ENCODE measurements at regions not wholly inside any gene's neighbourhood (a gene's known extent, or its start where the extent isn't known, plus 50 kb on each side); places are given as distances from the start of the nearest gene placed in this dataset.

GRCh38 chr2:774436-774835 is 97.2 kb upstream of the TMEM18 start:
- no peak overlapping the region for H4K91ac ChIP-seq (ENCODE audit: insufficient read length, low read depth, low read length)
- no peaks in the 10 kb centered on the region for H3K79me2 ChIP-seq (ENCODE audit: insufficient read depth, low read length)
- H2AFZ ChIP-seq (ENCODE audit: low read length) = no peak overlapping the region
- Mint-ChIP-seq H3K4me3 (peak overlapping the region in 1 of 2 experiments; percentile 52; a peak in 1 of 5 replicates), H3K27me3 (ENCODE audit: low read depth) (peaks cover 3% of the 10 kb centered on the region), H3K4me1 (peaks cover 35 to 49% of the 10 kb centered on the region in 2 experiments), H3K36me3 (ENCODE audit: insufficient read depth in 1 of 3, low read depth in 3 of 3) (no peaks in the 10 kb centered on the region; a peak in 1 of 7 replicates), H3K27ac (peak overlapping the region; percentile 21 to 96 (median 88); a peak in 5 of 7 replicates), H3K9me3 (no peaks in the 10 kb centered on the region)
- H3K9ac ChIP-seq (ENCODE audit: extremely low read depth, insufficient read length, low read length) = no peak overlapping the region
- peaks cover 6% of the 10 kb centered on the region; the same call in 1 of the 2 replicates for H3K4me1 ChIP-seq (ENCODE audit: insufficient read depth, low read length)
- H3K27ac ChIP-seq (ENCODE audit: insufficient read length, low read depth, low read length) = no peak overlapping the region
- H3K4ac ChIP-seq (ENCODE audit: low read depth, low read length) = no peak overlapping the region
- H3K79me1 ChIP-seq (ENCODE audit: insufficient read depth, low read depth, low read length, poor library complexity, severe bottlenecking) = no peaks in the 10 kb centered on the region
- TF ChIP-seq, protein P1, sequence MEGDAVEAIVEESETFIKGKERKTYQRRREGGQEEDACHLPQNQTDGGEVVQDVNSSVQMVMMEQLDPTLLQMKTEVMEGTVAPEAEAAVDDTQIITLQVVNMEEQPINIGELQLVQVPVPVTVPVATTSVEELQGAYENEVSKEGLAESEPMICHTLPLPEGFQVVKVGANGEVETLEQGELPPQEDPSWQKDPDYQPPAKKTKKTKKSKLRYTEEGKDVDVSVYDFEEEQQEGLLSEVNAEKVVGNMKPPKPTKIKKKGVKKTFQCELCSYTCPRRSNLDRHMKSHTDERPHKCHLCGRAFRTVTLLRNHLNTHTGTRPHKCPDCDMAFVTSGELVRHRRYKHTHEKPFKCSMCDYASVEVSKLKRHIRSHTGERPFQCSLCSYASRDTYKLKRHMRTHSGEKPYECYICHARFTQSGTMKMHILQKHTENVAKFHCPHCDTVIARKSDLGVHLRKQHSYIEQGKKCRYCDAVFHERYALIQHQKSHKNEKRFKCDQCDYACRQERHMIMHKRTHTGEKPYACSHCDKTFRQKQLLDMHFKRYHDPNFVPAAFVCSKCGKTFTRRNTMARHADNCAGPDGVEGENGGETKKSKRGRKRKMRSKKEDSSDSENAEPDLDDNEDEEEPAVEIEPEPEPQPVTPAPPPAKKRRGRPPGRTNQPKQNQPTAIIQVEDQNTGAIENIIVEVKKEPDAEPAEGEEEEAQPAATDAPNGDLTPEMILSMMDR (conservative IDR thresholded peaks at IDR 0.05) = no peak
- no peak overlapping the region for H4K5ac ChIP-seq (ENCODE audit: insufficient read length, low read depth, low read length)
- no peak overlapping the region for H3K4me2 ChIP-seq (ENCODE audit: insufficient read depth, insufficient read length, low read length)
- no peak overlapping the region for H3K23ac ChIP-seq (ENCODE audit: insufficient read length, low read depth, low read length)
- H3K23me2 ChIP-seq (ENCODE audit: insufficient read length, low read depth, low read length, poor library complexity, severe bottlenecking) = no peaks in the 10 kb centered on the region
- H4K8ac ChIP-seq (replicated peaks; ENCODE audit: insufficient read length, low read depth, low read length) = no peak overlapping the region
- H2AK5ac ChIP-seq (ENCODE audit: insufficient read length, low read length) = no peak overlapping the region
- H2BK15ac ChIP-seq (ENCODE audit: low read depth, low read length) = no peak overlapping the region
- no peaks in the 10 kb centered on the region for H4K20me1 ChIP-seq (ENCODE audit: control insufficient read depth, insufficient read depth, insufficient read length)
- H3T11ph ChIP-seq (ENCODE audit: low read length) = no peak overlapping the region
- WGBS (ENCODE audit: extremely low coverage, insufficient read length, low lambda C conversion rate) = no CpG with 5 or more reads among the region's 7 CpGs
- H3K18ac ChIP-seq (ENCODE audit: insufficient read length, low read depth, low read length) = no peak overlapping the region
- no peaks in the 10 kb centered on the region for H3K27me3 ChIP-seq (ENCODE audit: insufficient read depth, low read length)
- no peak overlapping the region for H2BK20ac ChIP-seq (ENCODE audit: low read depth, low read length, poor library complexity, severe bottlenecking)
- H3K56ac ChIP-seq (ENCODE audit: insufficient read length, low read depth, low read length) = no peak overlapping the region
- no peaks in the 10 kb centered on the region for H3K9me3 ChIP-seq (ENCODE audit: control insufficient read depth, low read depth, low read length)
- H3K14ac ChIP-seq (ENCODE audit: insufficient read depth, low read length) = no peak overlapping the region
- H2BK5ac ChIP-seq (ENCODE audit: insufficient read length, low read length) = no peak overlapping the region
- DNase-seq = peak; percentile 83
- H2BK120ac ChIP-seq (ENCODE audit: low read depth, low read length, poor library complexity, severe bottlenecking) = no peak overlapping the region
- no peak overlapping the region for H2BK12ac ChIP-seq (ENCODE audit: insufficient read length, low read depth, low read length)

Data from H9 (cell line).